GM19397 (cell line): ENCODE measurements at regions not wholly inside any gene's neighbourhood (a gene's known extent, or its start where the extent isn't known, plus 50 kb on each side); places are given as distances from the start of the nearest gene placed in this dataset.
"Not testable (repeated sequence)": the region's sequence is repeated elsewhere in the genome, so short reads cannot be mapped to it uniquely, and the experiment has no call there.

Experiments
- ATAC-seq: cut with Tn5 transposase; IDR thresholded peaks from one replicate; pipeline ENCODE4 v1.9.1; 2021; ENCODE audit warnings: mild to moderate bottlenecking, moderate library complexity; ENCODE audit not compliant: unreplicated experiment

- no peak for ATAC-seq
Measured at GRCh38 chr6:169985121-169986015, 233.9 kb downstream of the ERMARD start.

- ATAC-seq = no peak
Measured at GRCh38 chr6:169984181-169985120, 233.0 kb downstream of the ERMARD start.

GRCh38 chr6:169983651-169984050 lies 232.2 kb downstream of the ERMARD start:
- ATAC-seq = no peak

GRCh38 chr6:169982461-169983386 lies 231.3 kb downstream of the ERMARD start:
- ATAC-seq = no peak

- ATAC-seq = no peak
Measured at GRCh38 chr6:169981969-169982368, 230.5 kb downstream of the ERMARD start.

- no peak for ATAC-seq
Measured at GRCh38 chr6:169981568-169981967, 230.1 kb downstream of the ERMARD start.

- ATAC-seq = no peak
Measured at GRCh38 chr6:169980826-169981450, 229.5 kb downstream of the ERMARD start.

- ATAC-seq = no peak
Measured at GRCh38 chr6:169979873-169980432, 228.5 kb downstream of the ERMARD start.

GRCh38 chr6:169978615-169979161 lies 227.3 kb downstream of the ERMARD start:
- no peak for ATAC-seq

- no peak for ATAC-seq
Measured at GRCh38 chr6:169977434-169978265, 226.2 kb downstream of the ERMARD start.

GRCh38 chr6:169976301-169977081 lies 225.1 kb downstream of the ERMARD start:
- ATAC-seq = no peak

GRCh38 chr6:169975701-169976100 lies 224.3 kb downstream of the ERMARD start:
- ATAC-seq = no peak

- no peak for ATAC-seq
Measured at GRCh38 chr6:169975286-169975685, 223.9 kb downstream of the ERMARD start.

GRCh38 chr6:169974663-169975062 lies 223.2 kb downstream of the ERMARD start:
- ATAC-seq = no peak

GRCh38 chr6:169973588-169974467 lies 222.4 kb downstream of the ERMARD start:
- ATAC-seq = not testable (repeated sequence)

GRCh38 chr6:169972736-169973135 lies 221.3 kb downstream of the ERMARD start:
- ATAC-seq = no peak
